ENCODE measurements at regions not wholly inside any gene's neighbourhood (a gene's known extent, or its start where the extent isn't known, plus 50 kb on each side); places are given as distances from the start of the nearest gene placed in this dataset.
"Not testable (repeated sequence)": the region's sequence is repeated elsewhere in the genome, so short reads cannot be mapped to it uniquely, and the experiment has no call there.

- no peak overlapping the region for H3K4me3 ChIP-seq (ENCODE audit: low read length)
- TF ChIP-seq CTCF (IDR thresholded peaks at IDR 0.05; ENCODE audit: insufficient read depth, low read depth, low read length, missing control alignments): no peak
- DNase-seq (ENCODE audit: low read depth): no peak
Measured at GRCh38 chr6:62980093-62980492, 231.2 kb upstream of the FKBP1C start.

- TF ChIP-seq CTCF (IDR thresholded peaks at IDR 0.05; ENCODE audit: insufficient read depth, low read depth, low read length, missing control alignments): no peak
- H3K4me3 ChIP-seq (ENCODE audit: low read length): no peak overlapping the region
- no peak for DNase-seq (ENCODE audit: low read depth)
Measured at GRCh38 chr6:62980724-62981123, 230.5 kb upstream of the FKBP1C start.

- no peak overlapping the region for H3K4me3 ChIP-seq (ENCODE audit: low read length)
- no peak for TF ChIP-seq CTCF (IDR thresholded peaks at IDR 0.05; ENCODE audit: insufficient read depth, low read depth, low read length, missing control alignments)
- no peak for DNase-seq (ENCODE audit: low read depth)
Measured at GRCh38 chr6:62982951-62983350, 228.3 kb upstream of the FKBP1C start.

- not testable (repeated sequence) for DNase-seq (ENCODE audit: low read depth); H3K4me3 ChIP-seq (ENCODE audit: low read length)
Measured at GRCh38 chr6:62991696-62992095, 219.6 kb upstream of the FKBP1C start.

GRCh38 chr6:62993951-62994350, 217.3 kb upstream of the FKBP1C start:
- H3K4me3 ChIP-seq (ENCODE audit: low read length): no peak overlapping the region
- no peak for TF ChIP-seq CTCF (IDR thresholded peaks at IDR 0.05; ENCODE audit: insufficient read depth, low read depth, low read length, missing control alignments)
- no peak for DNase-seq (ENCODE audit: low read depth)

GRCh38 chr6:62998022-62998421, 213.2 kb upstream of the FKBP1C start:
- no peak for DNase-seq (ENCODE audit: low read depth)
- no peak overlapping the region for H3K4me3 ChIP-seq (ENCODE audit: low read length)
- TF ChIP-seq CTCF (IDR thresholded peaks at IDR 0.05; ENCODE audit: insufficient read depth, low read depth, low read length, missing control alignments): no peak

- not testable (repeated sequence) for H3K4me3 ChIP-seq (ENCODE audit: low read length)
- peak; percentile 4 for DNase-seq (ENCODE audit: low read depth)
Measured at GRCh38 chr6:62999242-62999641, 212.0 kb upstream of the FKBP1C start.

GRCh38 chr6:62999796-63000195, 211.5 kb upstream of the FKBP1C start:
- peak; percentile 33 for DNase-seq (ENCODE audit: low read depth)
- no peak overlapping the region for H3K4me3 ChIP-seq (ENCODE audit: low read length)
- TF ChIP-seq CTCF (IDR thresholded peaks at IDR 0.05; ENCODE audit: insufficient read depth, low read depth, low read length, missing control alignments): no peak

- DNase-seq (ENCODE audit: low read depth); H3K4me3 ChIP-seq (ENCODE audit: low read length): not testable (repeated sequence)
Measured at GRCh38 chr6:63006018-63006417, 205.3 kb upstream of the FKBP1C start.

GRCh38 chr6:63010962-63011361, 200.3 kb upstream of the FKBP1C start:
- not testable (repeated sequence) for H3K4me3 ChIP-seq (ENCODE audit: low read length); DNase-seq (ENCODE audit: low read depth)

All from epithelial cell of esophagus (primary cell).